ENCODE measurements at regions not wholly inside any gene's neighbourhood (a gene's known extent, or its start where the extent isn't known, plus 50 kb on each side); places are given as distances from the start of the nearest gene placed in this dataset.

DNA sequence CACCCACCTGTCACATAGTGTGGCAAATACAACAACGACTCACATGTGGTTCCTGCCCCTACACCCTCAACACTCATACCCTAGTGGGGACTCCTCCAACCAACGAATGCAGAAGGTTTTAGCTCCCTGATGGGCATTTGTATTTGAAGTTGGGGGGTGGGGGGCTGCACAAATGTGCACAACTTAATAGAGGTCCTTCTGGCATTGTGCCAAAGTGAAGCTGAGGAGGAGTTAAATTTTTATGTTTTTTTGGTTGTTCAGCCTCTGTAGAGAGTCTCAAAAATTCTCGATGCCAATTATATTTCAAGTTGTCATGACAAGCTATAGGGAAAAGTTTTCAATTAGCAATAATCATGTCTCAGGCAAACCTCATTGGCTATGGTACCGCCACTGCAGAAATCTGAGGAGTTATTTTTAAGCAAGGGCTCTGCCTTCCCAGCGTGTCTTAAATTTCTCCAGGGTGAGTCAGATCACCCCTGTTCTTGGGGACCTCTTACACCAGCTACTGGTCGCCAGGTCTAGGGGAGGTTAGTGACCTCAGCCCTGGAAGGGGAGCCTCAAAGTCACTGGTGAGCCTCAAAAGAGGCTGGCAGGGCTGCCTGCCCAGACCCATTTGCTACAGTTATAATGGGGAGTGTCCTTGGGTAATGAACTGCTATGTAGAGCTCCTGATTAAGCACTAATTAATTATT, 102.7 kb upstream of the TAF1B start:
- TF ChIP-seq YY1 (IDR thresholded peaks at IDR 0.05; ENCODE audit: insufficient read depth, insufficient read length) = no peak
- TF ChIP-seq ZNF274 (IDR thresholded peaks at IDR 0.05; ENCODE audit: low read depth, low read length) = no peak

Data from NT2/D1 (cell line).